Mucosa of stomach (tissue), 1 donor: ENCODE measurements at regions not wholly inside any gene's neighbourhood (a gene's known extent, or its start where the extent isn't known, plus 50 kb on each side); places are given as distances from the start of the nearest gene placed in this dataset.
"Not testable (repeated sequence)": the region's sequence is repeated elsewhere in the genome, so short reads cannot be mapped to it uniquely, and the experiment has no call there.

Experiments
- H3K27me3 ChIP-seq: one replicate; pipeline ENCODE4 v1.7.0; 2013; ENCODE audit warnings: mild to moderate bottlenecking, low read length; ENCODE audit not compliant: control insufficient read depth, insufficient read depth
- H3K36me3 ChIP-seq: one replicate; pipeline ENCODE4 v1.7.0; 2013; ENCODE audit warnings: low read length; ENCODE audit not compliant: control insufficient read depth, insufficient read depth
- H3K4me1 ChIP-seq: one replicate; pipeline ENCODE4 v1.7.0; 2013; ENCODE audit warnings: mild to moderate bottlenecking, low read length; ENCODE audit not compliant: control insufficient read depth, insufficient read depth
- H3K4me3 ChIP-seq: one replicate; pipeline ENCODE4 v1.7.0; 2013; ENCODE audit warnings: low read length
- H3K9ac ChIP-seq: one replicate; pipeline ENCODE4 v1.7.0; 2013; ENCODE audit warnings: mild to moderate bottlenecking, low read length, moderate library complexity
- H3K9me3 ChIP-seq: one replicate; pipeline ENCODE4 v1.7.0; 2013; ENCODE audit warnings: mild to moderate bottlenecking, low read length, moderate library complexity; ENCODE audit not compliant: control insufficient read depth
- donor health status: Pancreatic carcinoma.

DNA sequence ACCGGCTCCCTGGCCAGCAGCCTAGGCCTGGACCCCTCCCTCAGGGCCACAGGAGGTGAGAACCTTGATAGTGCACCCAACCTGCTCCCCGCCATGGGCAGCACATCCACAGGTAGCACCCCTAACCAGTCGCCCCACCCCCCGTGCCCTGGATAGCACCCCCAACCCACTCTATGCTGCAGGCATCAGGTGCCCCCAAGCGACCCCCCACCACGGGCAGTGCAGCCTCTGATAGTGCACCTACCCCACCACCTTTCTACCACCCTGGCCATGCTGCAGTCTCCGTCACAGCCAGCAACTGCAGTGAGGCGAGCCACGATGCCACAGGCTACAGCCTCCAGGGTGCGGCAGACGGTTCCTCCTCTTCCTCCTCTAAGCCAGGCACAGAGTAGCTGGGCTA, 55.6 kb downstream of the SOWAHC start:
- H3K9ac ChIP-seq: no peak overlapping the region
- no peak overlapping the region for H3K4me3 ChIP-seq
- H3K4me1 ChIP-seq: peaks cover 8% of the 10 kb centered on the region
- no peaks in the 10 kb centered on the region for H3K9me3 ChIP-seq
- no peaks in the 10 kb centered on the region for H3K27me3 ChIP-seq
- H3K36me3 ChIP-seq: no peaks in the 10 kb centered on the region

DNA sequence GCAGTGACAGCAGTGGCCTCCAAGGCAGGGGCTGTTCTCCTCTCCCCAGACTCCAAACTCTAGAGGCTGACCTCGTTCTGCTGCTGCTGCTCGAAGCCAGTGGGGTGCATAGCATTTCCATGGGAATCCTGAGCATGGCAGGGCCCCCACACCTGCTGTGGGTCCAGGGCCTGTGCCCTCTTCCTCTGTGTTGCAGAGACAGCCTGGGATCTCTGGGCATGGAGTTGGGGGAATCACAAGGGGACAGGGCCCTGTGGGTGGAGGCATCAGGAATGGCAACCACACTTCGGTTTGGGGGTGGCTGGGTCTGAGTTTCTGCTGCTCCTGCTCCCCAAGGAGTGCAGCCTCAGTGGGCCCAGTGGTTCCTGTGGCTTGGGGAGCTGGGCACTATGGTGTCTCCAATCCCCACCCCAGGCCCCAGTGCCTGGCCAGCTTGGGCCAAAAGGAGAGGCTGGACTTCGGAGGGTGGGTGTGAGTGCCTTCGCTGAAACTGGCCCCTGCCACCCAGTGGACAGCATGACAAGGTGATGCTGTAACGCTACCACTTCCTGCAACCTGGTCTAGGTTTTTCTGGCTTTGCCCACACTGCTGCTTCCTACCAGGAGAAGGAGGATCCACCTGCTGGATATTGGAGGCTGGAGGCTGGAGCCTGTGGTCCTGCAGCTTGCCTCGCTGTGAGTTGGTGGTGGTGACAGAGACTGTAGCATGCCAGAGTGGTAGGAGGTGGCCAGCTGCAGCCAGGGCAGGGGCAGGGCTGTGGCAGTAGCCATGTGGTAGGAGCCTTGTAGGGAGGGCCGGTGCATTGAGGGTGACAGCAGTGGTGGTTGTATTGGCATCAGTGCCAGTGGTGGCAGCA, 56.6 kb downstream of the SOWAHC start:
- H3K9ac ChIP-seq: no peak overlapping the region
- H3K27me3 ChIP-seq: no peaks in the 10 kb centered on the region
- H3K4me3 ChIP-seq: no peak overlapping the region
- no peaks in the 10 kb centered on the region for H3K9me3 ChIP-seq
- H3K36me3 ChIP-seq: no peaks in the 10 kb centered on the region
- peaks cover 16% of the 10 kb centered on the region for H3K4me1 ChIP-seq

DNA sequence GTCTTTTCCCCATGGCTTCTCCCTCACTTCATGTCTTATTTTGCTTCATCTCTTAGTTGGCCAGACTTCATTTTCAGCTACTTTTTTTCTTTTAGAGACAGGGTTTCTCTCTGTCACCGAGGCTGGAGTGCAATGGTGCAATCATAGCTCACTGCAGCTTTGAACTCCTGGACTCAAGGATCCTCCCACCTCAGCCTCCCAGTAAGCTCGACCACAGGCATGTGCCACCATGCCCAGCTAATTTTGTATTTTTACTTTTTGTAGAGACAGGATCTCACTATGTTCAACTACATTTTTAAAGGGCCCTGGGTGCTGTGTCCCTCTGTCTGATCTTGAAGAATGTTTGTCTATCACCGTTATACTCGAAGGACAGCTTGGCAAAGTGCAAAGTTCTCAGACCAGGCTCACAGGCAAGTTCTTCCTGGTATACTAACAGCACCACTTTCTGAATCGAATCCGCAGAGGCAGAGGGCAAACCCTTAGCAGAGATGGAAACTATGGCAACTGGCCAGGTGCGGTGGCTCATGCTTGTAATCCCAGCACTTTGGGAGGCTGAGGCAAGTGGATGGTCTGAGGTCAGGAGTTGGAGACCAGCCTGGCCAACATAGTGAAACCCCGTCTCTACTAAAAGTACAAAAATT, 60.9 kb downstream of the SOWAHC start:
- H3K36me3 ChIP-seq: no peaks in the 10 kb centered on the region
- H3K27me3 ChIP-seq: no peaks in the 10 kb centered on the region
- H3K9ac ChIP-seq: no peak overlapping the region
- no peaks in the 10 kb centered on the region for H3K9me3 ChIP-seq
- no peak overlapping the region for H3K4me3 ChIP-seq
- peaks cover 56% of the 10 kb centered on the region for H3K4me1 ChIP-seq

DNA sequence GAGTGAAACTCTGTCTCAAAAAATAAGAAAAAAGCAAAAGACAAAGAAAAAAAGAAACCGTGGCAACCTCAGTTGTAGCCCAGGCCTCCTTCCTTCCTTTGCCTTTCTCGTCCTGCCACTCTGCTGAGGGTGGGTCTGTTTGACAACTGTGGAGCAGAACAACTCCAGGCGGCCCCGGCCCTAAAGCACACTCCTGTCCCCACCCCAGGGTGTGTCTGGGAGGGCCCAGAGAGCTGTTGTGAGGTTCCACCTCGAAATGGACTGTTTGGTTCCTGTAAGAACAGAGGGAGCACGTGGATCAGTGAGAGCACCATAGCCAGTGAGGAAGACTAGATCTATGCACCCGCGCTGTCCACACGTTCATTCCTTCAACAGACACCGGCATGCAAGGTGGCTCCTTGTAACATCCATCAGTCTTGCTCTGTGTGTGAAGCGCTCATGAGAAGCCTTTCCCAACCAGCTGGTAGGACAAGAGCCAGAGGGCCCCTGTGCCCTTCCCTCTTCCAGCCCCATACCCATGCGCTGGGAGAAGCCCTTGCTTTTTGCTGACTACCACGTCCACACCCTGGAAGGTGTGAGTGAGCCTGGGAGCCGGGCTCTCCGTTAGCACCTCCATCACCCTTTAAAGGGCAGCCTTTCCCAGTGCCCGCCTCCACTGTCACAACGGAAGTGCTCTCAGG, 61.6 kb downstream of the SOWAHC start:
- Histone ChIP-seq H3K9ac (no peak overlapping the region), H3K4me3 (no peak overlapping the region), H3K9me3 (no peaks in the 10 kb centered on the region), H3K27me3 (no peaks in the 10 kb centered on the region), H3K4me1 (peaks cover 61% of the 10 kb centered on the region), H3K36me3 (no peaks in the 10 kb centered on the region)

DNA sequence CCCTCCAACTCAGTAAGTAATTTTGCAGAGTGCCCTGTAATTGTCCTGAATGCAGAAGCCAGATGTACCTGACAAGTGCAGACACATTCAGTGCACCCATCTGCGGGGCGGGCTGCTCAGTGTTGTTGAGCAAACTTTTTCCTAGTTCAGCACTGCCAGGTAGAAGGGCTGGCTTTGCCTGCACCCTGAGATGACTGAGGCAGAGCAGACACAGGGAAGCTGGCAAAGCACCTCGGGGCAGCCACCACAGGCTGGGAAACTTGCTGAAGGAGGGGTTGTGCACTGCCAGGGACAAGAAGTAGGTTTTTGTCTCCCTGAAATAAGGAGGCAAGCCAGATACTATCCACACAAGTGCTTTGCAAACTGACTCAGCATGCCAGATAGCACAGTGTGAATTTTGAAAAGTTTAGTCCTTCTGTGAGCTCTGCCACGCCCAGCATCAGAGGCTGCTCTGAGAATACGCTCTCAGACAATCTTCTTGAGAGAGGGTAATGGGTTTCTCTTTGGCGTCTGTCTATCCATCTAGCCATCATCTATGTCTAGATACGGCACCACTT, 62.3 kb downstream of the SOWAHC start:
- Histone ChIP-seq H3K9me3 (no peaks in the 10 kb centered on the region), H3K4me3 (no peak overlapping the region), H3K27me3 (no peaks in the 10 kb centered on the region), H3K36me3 (no peaks in the 10 kb centered on the region), H3K9ac (no peak overlapping the region), H3K4me1 (peaks cover 63% of the 10 kb centered on the region)

DNA sequence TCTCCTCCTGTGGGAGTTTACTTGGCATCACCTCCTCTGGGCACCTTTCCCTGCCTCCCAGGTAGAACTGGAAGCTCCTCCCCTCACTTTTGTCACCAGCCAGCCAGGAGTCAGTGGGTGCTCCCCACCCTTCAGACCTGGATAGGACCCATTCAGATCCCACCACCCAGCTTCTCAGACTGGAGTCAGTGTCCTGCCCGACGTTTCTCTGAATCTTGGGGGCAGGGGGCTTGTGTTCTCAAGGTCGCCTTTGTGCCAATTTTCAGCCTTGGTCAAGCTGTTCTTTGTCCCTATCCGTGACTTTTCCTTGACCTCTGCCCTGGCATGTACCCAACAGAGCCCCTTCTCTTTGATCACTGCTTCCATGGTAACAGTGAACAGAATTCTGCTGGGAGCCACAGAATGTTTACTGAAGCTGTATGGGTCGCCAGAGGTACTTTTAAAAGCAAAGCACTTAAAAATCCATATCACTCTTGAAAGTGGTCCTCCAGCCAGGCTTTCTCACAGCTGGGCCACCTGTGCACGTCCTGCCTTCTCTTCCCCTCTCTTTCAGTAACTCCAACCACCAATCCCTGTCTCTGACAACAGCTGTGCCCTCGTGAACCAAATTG, 63.1 kb downstream of the SOWAHC start:
- H3K36me3 ChIP-seq, H3K27me3 ChIP-seq, H3K9me3 ChIP-seq, H3K4me3 ChIP-seq: not testable (repeated sequence)
- H3K4me1 ChIP-seq: peaks cover 63% of the 10 kb centered on the region
- peak overlapping the region; percentile 17 for H3K9ac ChIP-seq

DNA sequence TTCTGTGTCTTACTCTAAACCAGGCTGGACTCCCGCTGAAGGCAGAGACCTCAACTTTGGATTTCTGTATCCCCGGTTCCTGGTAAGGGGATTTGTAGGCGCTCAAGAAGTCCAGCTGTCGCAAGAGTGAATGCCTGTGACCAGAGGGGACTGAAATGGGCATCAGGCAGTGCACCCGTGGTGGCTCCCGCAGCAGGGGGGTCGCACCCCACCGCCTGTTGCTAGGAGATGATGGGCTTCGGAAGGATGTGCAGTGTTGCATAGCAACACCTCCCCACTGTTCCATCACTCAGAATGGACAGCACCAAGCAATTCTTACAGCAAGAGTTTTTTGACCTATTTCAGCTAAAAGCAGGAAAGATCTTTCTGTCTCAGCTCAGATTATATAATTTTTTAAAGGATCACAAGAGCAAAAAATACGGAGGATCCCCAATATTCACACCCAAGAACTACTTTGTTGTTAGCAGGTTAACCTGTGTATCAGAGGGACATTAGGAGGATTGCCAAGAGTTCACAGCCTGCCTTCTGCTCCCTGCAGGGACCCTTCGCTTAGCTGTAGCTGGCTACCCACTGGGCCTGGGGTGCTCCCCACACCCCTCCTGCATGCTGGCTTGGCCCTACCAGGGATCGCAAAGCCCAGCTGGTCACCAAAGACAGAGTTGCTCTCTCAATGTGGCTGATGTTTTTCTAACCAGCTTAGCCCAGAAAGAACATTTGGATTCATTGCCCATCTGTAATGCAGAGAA, 63.8 kb downstream of the SOWAHC start:
- Histone ChIP-seq H3K9me3 (no peaks in the 10 kb centered on the region), H3K4me1 (peaks cover 63% of the 10 kb centered on the region), H3K36me3 (no peaks in the 10 kb centered on the region), H3K4me3 (no peak overlapping the region), H3K27me3 (no peaks in the 10 kb centered on the region), H3K9ac (no peak overlapping the region)

DNA sequence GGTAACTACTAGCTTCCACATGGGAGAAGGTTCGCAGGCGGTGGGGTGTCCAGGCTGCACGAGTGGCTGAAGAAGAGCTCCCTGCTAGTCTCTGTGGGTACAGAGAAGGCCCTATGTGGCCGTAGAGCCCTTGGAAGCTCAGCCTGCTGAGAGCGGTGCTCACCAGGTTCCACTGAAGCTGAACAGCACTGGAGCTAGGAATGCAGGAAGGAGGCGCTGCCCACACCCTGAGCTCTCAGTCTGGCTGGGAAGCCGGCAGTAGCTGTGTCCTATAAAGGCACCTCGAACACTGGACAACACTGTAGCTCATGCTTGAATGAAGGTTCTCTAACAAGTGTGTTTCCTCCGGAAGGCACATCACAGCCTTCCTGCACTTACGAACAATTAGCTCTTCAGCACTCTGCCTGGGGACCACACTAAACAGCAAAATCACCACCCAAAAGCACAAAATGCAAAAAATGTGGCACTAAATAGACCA, 64.6 kb downstream of the SOWAHC start:
- H3K9me3 ChIP-seq, H3K9ac ChIP-seq, H3K36me3 ChIP-seq, H3K27me3 ChIP-seq, H3K4me3 ChIP-seq: not testable (repeated sequence)
- H3K4me1 ChIP-seq: peaks cover 63% of the 10 kb centered on the region

DNA sequence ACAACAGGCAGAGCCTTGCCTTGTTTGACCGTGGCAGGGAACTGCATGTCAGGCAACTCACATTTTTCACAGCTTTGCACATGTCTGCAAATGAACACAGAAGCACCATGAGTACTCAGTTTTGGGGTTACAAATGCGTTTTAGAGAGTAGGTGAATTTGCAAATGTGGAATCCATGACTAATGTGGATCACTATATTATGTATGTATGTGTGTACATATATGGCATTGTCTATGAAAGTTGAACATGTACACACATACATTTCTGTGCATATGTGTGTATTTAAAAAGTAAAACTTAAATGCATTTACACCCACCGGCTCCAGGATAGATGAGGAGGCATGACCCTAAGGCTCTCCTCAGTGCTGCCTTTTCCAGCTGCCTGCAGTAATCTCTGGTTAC, 65.1 kb downstream of the SOWAHC start:
- no peak overlapping the region for H3K9ac ChIP-seq
- H3K4me1 ChIP-seq: peaks cover 59% of the 10 kb centered on the region
- H3K4me3 ChIP-seq: no peak overlapping the region
- no peaks in the 10 kb centered on the region for H3K9me3 ChIP-seq
- no peaks in the 10 kb centered on the region for H3K36me3 ChIP-seq
- no peaks in the 10 kb centered on the region for H3K27me3 ChIP-seq

DNA sequence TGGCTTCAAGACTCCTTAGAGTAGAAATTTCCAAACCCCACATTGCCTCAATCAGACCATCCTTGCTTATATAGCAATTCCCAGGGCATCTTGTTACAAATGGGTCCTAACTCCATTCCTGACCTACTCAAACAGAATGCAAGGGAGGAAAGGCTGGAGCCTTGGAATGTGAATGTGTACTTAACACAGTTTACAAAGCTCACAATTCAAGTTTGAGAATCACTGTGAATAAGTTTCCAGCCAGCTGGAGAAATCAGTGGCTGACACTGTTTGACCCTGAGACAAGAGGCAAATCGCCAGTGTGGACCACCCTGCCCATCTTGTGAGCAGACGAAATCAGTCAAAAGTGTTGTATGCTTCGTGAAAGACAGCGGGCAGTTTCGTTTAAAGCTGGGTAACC, 65.5 kb downstream of the SOWAHC start:
- no peak overlapping the region for H3K4me3 ChIP-seq
- H3K36me3 ChIP-seq: no peaks in the 10 kb centered on the region
- H3K27me3 ChIP-seq: no peaks in the 10 kb centered on the region
- H3K4me1 ChIP-seq: peaks cover 55% of the 10 kb centered on the region
- no peaks in the 10 kb centered on the region for H3K9me3 ChIP-seq
- no peak overlapping the region for H3K9ac ChIP-seq

DNA sequence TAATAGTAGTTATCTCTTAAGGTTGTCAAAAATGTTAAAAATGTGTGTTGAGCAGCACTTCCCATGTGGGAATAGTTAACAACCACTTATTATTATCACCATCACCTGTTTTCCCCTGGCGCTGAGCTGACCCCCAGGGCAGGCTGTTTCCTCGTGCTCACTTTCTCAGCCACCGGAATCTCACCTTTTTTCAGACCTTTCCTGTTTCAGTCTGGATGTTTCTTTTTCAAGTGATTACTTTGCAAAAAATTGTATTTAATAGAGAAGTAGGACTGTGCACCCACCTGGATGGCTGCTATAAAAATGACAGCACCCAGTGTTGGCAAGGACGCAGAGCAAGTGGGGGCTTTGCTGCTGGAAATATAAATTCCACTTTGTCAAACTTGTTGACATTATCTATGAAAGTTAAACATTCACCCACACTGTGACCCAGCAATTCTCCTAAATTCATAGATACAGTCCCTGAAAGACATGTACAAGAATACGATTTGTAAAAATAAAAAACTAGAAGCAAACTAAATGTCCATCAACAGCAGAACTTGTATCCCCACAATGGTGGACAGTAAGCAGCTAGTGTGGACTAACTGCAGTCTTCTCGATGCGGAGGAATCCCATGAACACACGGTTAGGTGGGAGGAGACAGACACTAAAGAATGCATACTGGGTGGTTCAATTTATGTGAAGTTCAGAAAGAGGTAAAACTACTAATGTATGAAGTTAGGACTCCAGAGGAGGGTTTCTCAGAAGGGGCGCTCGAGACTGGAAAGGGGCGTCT, 66.5 kb downstream of the SOWAHC start:
- H3K4me3 ChIP-seq: no peak overlapping the region
- H3K9me3 ChIP-seq: no peaks in the 10 kb centered on the region
- H3K4me1 ChIP-seq: peaks cover 48% of the 10 kb centered on the region
- no peaks in the 10 kb centered on the region for H3K27me3 ChIP-seq
- H3K9ac ChIP-seq: peak overlapping the region; percentile 46
- no peaks in the 10 kb centered on the region for H3K36me3 ChIP-seq
